Large intestine (tissue), 3 donors: ENCODE measurements at regions not wholly inside any gene's neighbourhood (a gene's known extent, or its start where the extent isn't known, plus 50 kb on each side); places are given as distances from the start of the nearest gene placed in this dataset.
"Not testable (repeated sequence)": the region's sequence is repeated elsewhere in the genome, so short reads cannot be mapped to it uniquely, and the experiment has no call there.

Source experiments
- DNase-seq, 2 donors: peaks; one replicate each; pipeline versions ENCODE4 v3.0.0 to v3.0.0-alpha.2; 2013
- H3K27ac ChIP-seq: one replicate; pipeline ENCODE4 v1.5.1; 2013; ENCODE audit warnings: low read length
- H3K27me3 ChIP-seq: 2 replicates; pipeline ENCODE4 v1.6.1; 2013; ENCODE audit warnings: low read length; ENCODE audit not compliant: control insufficient read depth, insufficient read depth
- H3K36me3 ChIP-seq: 2 replicates; pipeline ENCODE4 v1.6.1; 2013; ENCODE audit warnings: low read length; ENCODE audit not compliant: control insufficient read depth, insufficient read depth
- H3K4me1 ChIP-seq: one replicate; pipeline ENCODE4 v1.6.1; 2013; ENCODE audit warnings: low read length; ENCODE audit not compliant: control insufficient read depth, insufficient read depth
- H3K4me3 ChIP-seq: one replicate; pipeline ENCODE4 v1.5.1; 2013; ENCODE audit warnings: low read length
- H3K9me3 ChIP-seq: one replicate; pipeline ENCODE4 v1.6.1; 2013; ENCODE audit warnings: mild to moderate bottlenecking, low read depth, low read length, moderate library complexity; ENCODE audit not compliant: control insufficient read depth
- WGBS: methylation state at CpG from one replicate; pipeline ENCODE4 v1.1.5; 2013; ENCODE audit warnings: low lambda C conversion rate; ENCODE audit not compliant: insufficient coverage; 5-methylcytosine and 5-hydroxymethylcytosine counted together

- H3K27me3 ChIP-seq, result no peaks in the 10 kb centered on the region
These were observed 169.3 kb upstream of the KCTD3 start for GRCh38 chr1:215397843-215398242.

GRCh38 chr1:215399787-215400186, 167.3 kb upstream of the KCTD3 start:
- Histone ChIP-seq H3K27me3 (no peaks in the 10 kb centered on the region), H3K9me3 (peaks cover under 1% of the 10 kb centered on the region), H3K4me1 (no peaks in the 10 kb centered on the region), H3K36me3 (no peaks in the 10 kb centered on the region), H3K27ac (no peak overlapping the region), H3K4me3 (no peak overlapping the region)
- no peak for DNase-seq
- no CpG with 5 or more reads among the region's 2 CpGs for WGBS

More at GRCh38 chr1:215397843-215398242, 169.3 kb upstream of the KCTD3 start:
- Histone ChIP-seq H3K4me1 (no peaks in the 10 kb centered on the region), H3K9me3 (peaks cover 4% of the 10 kb centered on the region), H3K4me3 (no peak overlapping the region), H3K27ac (no peak overlapping the region), H3K36me3 (no peaks in the 10 kb centered on the region)
- WGBS, result 42% methylated on average over 2 of the region's 4 CpGs
- no peak for DNase-seq

- Histone ChIP-seq H3K27me3 (no peaks in the 10 kb centered on the region), H3K9me3 (no peaks in the 10 kb centered on the region), H3K4me3 (no peak overlapping the region), H3K4me1 (no peaks in the 10 kb centered on the region), H3K36me3 (no peaks in the 10 kb centered on the region), H3K27ac (no peak overlapping the region)
- 100% methylated on average over 1 of the region's 1 CpG for WGBS
- no peak for DNase-seq
These were observed 166.4 kb upstream of the KCTD3 start for GRCh38 chr1:215400741-215401140.

- Histone ChIP-seq H3K27ac (no peak overlapping the region), H3K4me1 (no peaks in the 10 kb centered on the region), H3K27me3 (no peaks in the 10 kb centered on the region), H3K36me3 (no peaks in the 10 kb centered on the region), H3K9me3 (no peaks in the 10 kb centered on the region), H3K4me3 (no peak overlapping the region)
- 94% methylated on average over 3 of the region's 5 CpGs for WGBS
- no peak for DNase-seq
These were observed 165.0 kb upstream of the KCTD3 start for GRCh38 chr1:215402147-215402546.

- no peaks in the 10 kb centered on the region for H3K9me3 ChIP-seq
- no CpG with 5 or more reads among the region's 1 CpG for WGBS
- H3K27me3 ChIP-seq, result no peaks in the 10 kb centered on the region
These were observed 161.9 kb upstream of the KCTD3 start for GRCh38 chr1:215405211-215405610.

GRCh38 chr1:215406927-215407326, 160.2 kb upstream of the KCTD3 start:
- no CpG with 5 or more reads among the region's 4 CpGs for WGBS
- DNase-seq, result no peak
- no peak overlapping the region for H3K27ac ChIP-seq
- no peaks in the 10 kb centered on the region for H3K9me3 ChIP-seq
- H3K27me3 ChIP-seq, result no peaks in the 10 kb centered on the region
- H3K36me3 ChIP-seq, result no peaks in the 10 kb centered on the region
- no peaks in the 10 kb centered on the region for H3K4me1 ChIP-seq
- no peak overlapping the region for H3K4me3 ChIP-seq

More at GRCh38 chr1:215405211-215405610, 161.9 kb upstream of the KCTD3 start:
- H3K36me3 ChIP-seq, result no peaks in the 10 kb centered on the region
- H3K4me3 ChIP-seq, result no peak overlapping the region
- no peak overlapping the region for H3K27ac ChIP-seq
- no peaks in the 10 kb centered on the region for H3K4me1 ChIP-seq
- DNase-seq, result no peak

- Histone ChIP-seq H3K36me3 (no peaks in the 10 kb centered on the region), H3K27ac (no peak overlapping the region), H3K4me3 (no peak overlapping the region), H3K4me1 (no peaks in the 10 kb centered on the region), H3K9me3 (no peaks in the 10 kb centered on the region), H3K27me3 (no peaks in the 10 kb centered on the region)
- WGBS, result no CpG with 5 or more reads among the region's 2 CpGs
- no peak for DNase-seq
These were observed 159.5 kb upstream of the KCTD3 start for GRCh38 chr1:215407575-215407974.

- DNase-seq, H3K9me3 ChIP-seq, H3K4me3 ChIP-seq, H3K27me3 ChIP-seq, H3K36me3 ChIP-seq, H3K27ac ChIP-seq, H3K4me1 ChIP-seq: not testable (repeated sequence)
- WGBS, result no CpG with 5 or more reads among the region's 4 CpGs
These were observed 157.6 kb upstream of the KCTD3 start for GRCh38 chr1:215409546-215409945.

- not testable (repeated sequence) for H3K27ac ChIP-seq, H3K27me3 ChIP-seq, H3K4me3 ChIP-seq, H3K36me3 ChIP-seq, DNase-seq, H3K4me1 ChIP-seq, H3K9me3 ChIP-seq
- WGBS, result 100% methylated on average over 3 of the region's 5 CpGs
These were observed 151.6 kb upstream of the KCTD3 start for GRCh38 chr1:215415521-215415920.

GRCh38 chr1:215416497-215416896, 150.6 kb upstream of the KCTD3 start:
- Histone ChIP-seq H3K9me3 (no peaks in the 10 kb centered on the region), H3K4me1 (no peaks in the 10 kb centered on the region), H3K4me3 (no peak overlapping the region), H3K27ac (no peak overlapping the region), H3K36me3 (no peaks in the 10 kb centered on the region), H3K27me3 (no peaks in the 10 kb centered on the region)
- DNase-seq, result no peak
- no CpG with 5 or more reads among the region's 2 CpGs for WGBS

GRCh38 chr1:215417122-215417521, 150.0 kb upstream of the KCTD3 start:
- DNase-seq, result no peak
- WGBS, result 85% methylated on average over 4 of the region's 5 CpGs

More at GRCh38 chr1:215417122-215417521, 150.0 kb upstream of the KCTD3 start:
- H3K27ac ChIP-seq, result no peak overlapping the region
- H3K4me1 ChIP-seq, result no peaks in the 10 kb centered on the region
- H3K36me3 ChIP-seq, result no peaks in the 10 kb centered on the region
- H3K4me3 ChIP-seq, result no peak overlapping the region
- H3K9me3 ChIP-seq, result no peaks in the 10 kb centered on the region
- no peaks in the 10 kb centered on the region for H3K27me3 ChIP-seq
